Nephron progenitor cell (in vitro differentiated cells): ENCODE measurements at regions not wholly inside any gene's neighbourhood (a gene's known extent, or its start where the extent isn't known, plus 50 kb on each side); places are given as distances from the start of the nearest gene placed in this dataset.

Experiments
- DNase-seq: peaks from one replicate; pipeline ENCODE4 v3.0.0; 2021
- H3K27ac Mint-ChIP-seq: 2 replicates; pipeline ENCODE4 v1.8.0; 2021; ENCODE audit warnings: mild to moderate bottlenecking, moderate library complexity, mixed read lengths
- H3K27me3 Mint-ChIP-seq: 2 replicates; pipeline ENCODE4 v1.8.0; 2021; ENCODE audit warnings: mild to moderate bottlenecking, low read depth, mixed read lengths; ENCODE audit not compliant: poor library complexity
- H3K36me3 Mint-ChIP-seq: 2 replicates; pipeline ENCODE4 v1.8.0; 2021; ENCODE audit warnings: low read depth, mixed read lengths
- H3K4me1 Mint-ChIP-seq: 2 replicates; pipeline ENCODE4 v1.8.0; 2021; ENCODE audit warnings: mixed read lengths
- H3K4me3 Mint-ChIP-seq: 2 replicates; pipeline ENCODE4 v1.8.0; 2021; ENCODE audit warnings: mild to moderate bottlenecking, moderate library complexity, mixed read lengths
- H3K9me3 Mint-ChIP-seq: 2 replicates; pipeline ENCODE4 v1.8.0; 2021; ENCODE audit warnings: mild to moderate bottlenecking, moderate library complexity, mixed read lengths
- CTCF ChIP-seq: fragments of 200-600 bp; sonication (generic); IDR thresholded peaks from 2 replicates; pipeline ENCODE4 v1.5.0; 2021; ENCODE audit warnings: antibody characterized with exemption

DNA sequence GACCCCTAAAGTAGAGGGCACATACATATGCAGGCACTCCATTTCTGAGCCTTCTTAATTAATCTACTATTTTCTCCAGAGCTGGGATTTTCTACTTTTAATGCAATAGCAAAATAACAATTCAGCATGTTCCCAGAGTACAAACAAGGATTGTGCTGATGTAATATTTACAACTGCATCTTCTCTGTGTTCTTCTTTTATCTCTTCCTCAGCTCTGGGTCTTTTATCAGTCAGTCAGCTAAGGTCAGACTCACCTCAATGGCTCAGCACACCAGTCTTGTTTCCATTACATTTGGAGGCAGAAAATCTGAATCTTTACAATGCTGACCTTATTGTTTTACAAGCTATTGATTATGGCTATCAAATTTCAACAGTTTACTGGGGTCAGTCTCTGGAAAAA, 323.3 kb upstream of the NR5A2 start:
- no peaks in the 10 kb centered on the region for H3K36me3 Mint-ChIP-seq
- no peaks in the 10 kb centered on the region for H3K27me3 Mint-ChIP-seq
- H3K9me3 Mint-ChIP-seq, result no peaks in the 10 kb centered on the region
- DNase-seq, result no peak
- no peak overlapping the region for H3K4me3 Mint-ChIP-seq
- TF ChIP-seq CTCF, result no peak
- H3K4me1 Mint-ChIP-seq, result peaks cover 12% of the 10 kb centered on the region
- H3K27ac Mint-ChIP-seq, result no peak overlapping the region

DNA sequence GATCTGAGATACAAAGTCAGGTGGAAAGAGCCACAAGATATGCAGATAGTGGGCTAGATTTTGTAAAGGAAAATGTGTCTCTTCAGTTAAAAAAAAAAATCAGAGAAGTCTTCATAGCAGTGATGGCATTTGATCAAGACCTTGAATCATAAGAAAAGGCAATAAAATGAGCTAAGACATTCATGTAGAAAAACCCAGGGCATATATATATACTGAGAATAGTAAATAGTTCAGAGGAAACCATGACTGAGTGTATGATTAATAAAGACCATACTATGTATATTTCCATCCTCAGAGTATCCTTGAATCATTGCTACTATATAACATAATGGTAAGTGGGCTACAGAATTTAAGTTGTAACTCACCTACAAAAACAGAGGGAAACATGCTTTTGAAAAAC, 321.7 kb upstream of the NR5A2 start:
- no peak overlapping the region for H3K27ac Mint-ChIP-seq
- TF ChIP-seq CTCF, result no peak
- DNase-seq, result no peak
- peaks cover 12% of the 10 kb centered on the region for H3K4me1 Mint-ChIP-seq
- no peaks in the 10 kb centered on the region for H3K27me3 Mint-ChIP-seq
- H3K9me3 Mint-ChIP-seq, result peaks cover 14% of the 10 kb centered on the region
- peaks cover 8% of the 10 kb centered on the region for H3K36me3 Mint-ChIP-seq
- H3K4me3 Mint-ChIP-seq, result no peak overlapping the region

- DNase-seq, result no peak
- peaks cover 26% of the 10 kb centered on the region for H3K9me3 Mint-ChIP-seq
- no peak overlapping the region for H3K4me3 Mint-ChIP-seq
- H3K27ac Mint-ChIP-seq, result no peak overlapping the region
- TF ChIP-seq CTCF, result no peak
- peaks cover 12% of the 10 kb centered on the region for H3K4me1 Mint-ChIP-seq
- H3K36me3 Mint-ChIP-seq, result peaks cover 20% of the 10 kb centered on the region
- H3K27me3 Mint-ChIP-seq, result no peaks in the 10 kb centered on the region
Observed at GRCh38 chr1:199706826-199707606, 320.5 kb upstream of the NR5A2 start.

DNA sequence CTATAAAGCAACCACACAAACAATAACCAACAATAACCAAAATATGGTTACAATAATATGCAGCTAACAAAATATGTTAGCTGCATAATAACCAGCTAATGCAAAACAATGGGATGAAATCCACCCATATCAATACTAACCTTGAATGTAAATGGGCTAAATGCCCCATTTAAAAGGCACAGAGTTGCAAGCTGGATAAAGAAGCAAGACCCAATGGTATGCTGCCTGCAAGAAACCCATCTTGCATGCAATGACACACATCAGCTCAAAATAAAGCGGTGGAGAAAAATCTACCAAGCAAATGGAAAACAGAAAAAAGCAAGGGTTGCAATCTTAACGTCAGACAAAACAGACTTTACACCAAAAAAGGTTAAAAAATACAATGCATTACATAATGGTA, 316.5 kb upstream of the NR5A2 start:
- no peak for DNase-seq
- no peak for TF ChIP-seq CTCF
- Mint-ChIP-seq H3K9me3 (peaks cover 57% of the 10 kb centered on the region), H3K4me1 (no peaks in the 10 kb centered on the region), H3K27ac (no peak overlapping the region), H3K4me3 (no peak overlapping the region), H3K27me3 (peaks cover 3% of the 10 kb centered on the region), H3K36me3 (peaks cover 25% of the 10 kb centered on the region)

- DNase-seq, result no peak
- TF ChIP-seq CTCF, result no peak
- peaks cover 3% of the 10 kb centered on the region for H3K27me3 Mint-ChIP-seq
- H3K36me3 Mint-ChIP-seq, result peaks cover 8% of the 10 kb centered on the region
- no peak overlapping the region for H3K4me3 Mint-ChIP-seq
- peaks cover 34% of the 10 kb centered on the region for H3K9me3 Mint-ChIP-seq
- H3K27ac Mint-ChIP-seq, result no peak overlapping the region
- peaks cover 20% of the 10 kb centered on the region for H3K4me1 Mint-ChIP-seq
Observed at GRCh38 chr1:199716729-199717128, 310.8 kb upstream of the NR5A2 start.
